ENCODE measurements at regions not wholly inside any gene's neighbourhood (a gene's known extent, or its start where the extent isn't known, plus 50 kb on each side); places are given as distances from the start of the nearest gene placed in this dataset.

GRCh38 chr15:36356466-36356865 is 223.0 kb upstream of the CDIN1 start:
- DNase-seq (ENCODE audit: low spot score), result no peak

- no peak for DNase-seq (ENCODE audit: low spot score)
Observed at GRCh38 chr15:36356978-36357601, 222.3 kb upstream of the CDIN1 start.

- no peak for DNase-seq (ENCODE audit: low spot score)
Observed at GRCh38 chr15:36358094-36358493, 221.3 kb upstream of the CDIN1 start.

GRCh38 chr15:36358523-36358922 is 220.9 kb upstream of the CDIN1 start:
- no peak for DNase-seq (ENCODE audit: low spot score)

GRCh38 chr15:36359286-36359685 is 220.1 kb upstream of the CDIN1 start:
- no peak for DNase-seq (ENCODE audit: low spot score)

- DNase-seq (ENCODE audit: low spot score), result no peak
Observed at GRCh38 chr15:36361351-36361870, 218.0 kb upstream of the CDIN1 start.

- DNase-seq (ENCODE audit: low spot score), result no peak
Observed at GRCh38 chr15:36362509-36362915, 216.9 kb upstream of the CDIN1 start.

- no peak for DNase-seq (ENCODE audit: low spot score)
Observed at GRCh38 chr15:36363335-36363734, 216.1 kb upstream of the CDIN1 start.

GRCh38 chr15:36364377-36364776 is 215.0 kb upstream of the CDIN1 start:
- no peak for DNase-seq (ENCODE audit: low spot score)

GRCh38 chr15:36365963-36366362 is 213.5 kb upstream of the CDIN1 start:
- no peak for DNase-seq (ENCODE audit: low spot score)

- DNase-seq (ENCODE audit: low spot score), result no peak
Observed at GRCh38 chr15:36370051-36370730, 209.2 kb upstream of the CDIN1 start.

GRCh38 chr15:36370731-36371112 is 208.7 kb upstream of the CDIN1 start:
- DNase-seq (ENCODE audit: low spot score), result no peak

- DNase-seq (ENCODE audit: low spot score), result no peak
Observed at GRCh38 chr15:36371509-36371908, 207.9 kb upstream of the CDIN1 start.

GRCh38 chr15:36372968-36373367 is 206.5 kb upstream of the CDIN1 start:
- DNase-seq (ENCODE audit: low spot score), result no peak

- no peak for DNase-seq (ENCODE audit: low spot score)
Observed at GRCh38 chr15:36373550-36373949, 205.9 kb upstream of the CDIN1 start.

GRCh38 chr15:36389107-36389506 is 190.3 kb upstream of the CDIN1 start:
- no peak for DNase-seq (ENCODE audit: low spot score)

GRCh38 chr15:36390491-36390890 is 188.9 kb upstream of the CDIN1 start:
- DNase-seq (ENCODE audit: low spot score), result no peak

GRCh38 chr15:36392676-36393266 is 186.7 kb upstream of the CDIN1 start:
- no peak for DNase-seq (ENCODE audit: low spot score)

- no peak for DNase-seq (ENCODE audit: low spot score)
Observed at GRCh38 chr15:36398212-36398611, 181.2 kb upstream of the CDIN1 start.

- no peak for DNase-seq (ENCODE audit: low spot score)
Observed at GRCh38 chr15:36399276-36399675, 180.2 kb upstream of the CDIN1 start.

GRCh38 chr15:36400936-36401585 is 178.4 kb upstream of the CDIN1 start:
- DNase-seq (ENCODE audit: low spot score), result no peak

- no peak for DNase-seq (ENCODE audit: low spot score)
Observed at GRCh38 chr15:36401586-36401966, 177.8 kb upstream of the CDIN1 start.

GRCh38 chr15:36403351-36403750 is 176.1 kb upstream of the CDIN1 start:
- DNase-seq (ENCODE audit: low spot score), result no peak

All from D341Med (cell line).